ENCODE measurements at regions not wholly inside any gene's neighbourhood (a gene's known extent, or its start where the extent isn't known, plus 50 kb on each side); places are given as distances from the start of the nearest gene placed in this dataset.
"Not testable (repeated sequence)": the region's sequence is repeated elsewhere in the genome, so short reads cannot be mapped to it uniquely, and the experiment has no call there.

GRCh38 chr3:177657243-177657642 lies 460.0 kb upstream of the TBL1XR1 start:
- H3K27me3 ChIP-seq: no peaks in the 10 kb centered on the region
- no peaks in the 10 kb centered on the region for H3K4me1 ChIP-seq
- intact Hi-C loops (cut with DNase I): no loop called here
- no peaks in the 10 kb centered on the region for H3K9me3 ChIP-seq
- WGBS, 2 donors: 68 to 74% methylated on average over 4 of the region's 4 CpGs
- FAIRE-seq (no peak), DNase-seq (no peak), ATAC-seq (no peak)
- H3K36me3 ChIP-seq: no peaks in the 10 kb centered on the region
- TF ChIP-seq, protein P1, sequence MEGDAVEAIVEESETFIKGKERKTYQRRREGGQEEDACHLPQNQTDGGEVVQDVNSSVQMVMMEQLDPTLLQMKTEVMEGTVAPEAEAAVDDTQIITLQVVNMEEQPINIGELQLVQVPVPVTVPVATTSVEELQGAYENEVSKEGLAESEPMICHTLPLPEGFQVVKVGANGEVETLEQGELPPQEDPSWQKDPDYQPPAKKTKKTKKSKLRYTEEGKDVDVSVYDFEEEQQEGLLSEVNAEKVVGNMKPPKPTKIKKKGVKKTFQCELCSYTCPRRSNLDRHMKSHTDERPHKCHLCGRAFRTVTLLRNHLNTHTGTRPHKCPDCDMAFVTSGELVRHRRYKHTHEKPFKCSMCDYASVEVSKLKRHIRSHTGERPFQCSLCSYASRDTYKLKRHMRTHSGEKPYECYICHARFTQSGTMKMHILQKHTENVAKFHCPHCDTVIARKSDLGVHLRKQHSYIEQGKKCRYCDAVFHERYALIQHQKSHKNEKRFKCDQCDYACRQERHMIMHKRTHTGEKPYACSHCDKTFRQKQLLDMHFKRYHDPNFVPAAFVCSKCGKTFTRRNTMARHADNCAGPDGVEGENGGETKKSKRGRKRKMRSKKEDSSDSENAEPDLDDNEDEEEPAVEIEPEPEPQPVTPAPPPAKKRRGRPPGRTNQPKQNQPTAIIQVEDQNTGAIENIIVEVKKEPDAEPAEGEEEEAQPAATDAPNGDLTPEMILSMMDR (IDR thresholded peaks at IDR 0.05): no peak
- H3K27ac ChIP-seq: no peak overlapping the region
- no peak overlapping the region for H3K4me3 ChIP-seq

DNA sequence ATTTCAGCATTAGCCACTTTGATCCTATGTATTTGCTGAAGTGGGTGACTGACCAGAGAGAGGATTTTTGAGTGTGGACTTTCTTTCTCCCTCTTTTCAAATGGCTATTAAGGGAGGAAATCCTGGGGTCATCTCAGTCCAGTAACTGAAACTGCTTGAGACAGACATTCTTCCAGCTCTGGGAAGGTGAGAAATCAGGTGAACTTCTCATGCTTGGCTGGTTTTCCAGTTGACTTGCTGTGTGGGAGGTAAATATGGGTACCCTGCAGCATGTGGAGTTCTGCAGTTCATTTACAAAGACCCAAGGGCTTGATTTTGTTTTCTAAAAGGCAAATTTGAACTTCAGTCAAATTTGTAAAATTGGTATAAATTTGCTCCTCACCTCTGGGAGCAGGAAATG lies 461.1 kb upstream of the TBL1XR1 start:
- FAIRE-seq (no peak), DNase-seq (no peak), ATAC-seq (no peak)
- H3K4me3 ChIP-seq: no peak overlapping the region
- no peaks in the 10 kb centered on the region for H3K36me3 ChIP-seq
- H3K27me3 ChIP-seq: no peaks in the 10 kb centered on the region
- H3K27ac ChIP-seq: no peak overlapping the region
- intact Hi-C loops (cut with DNase I): no loop called here
- TF ChIP-seq, protein P1 (IDR thresholded peaks at IDR 0.05): no peak
- no peaks in the 10 kb centered on the region for H3K9me3 ChIP-seq
- H3K4me1 ChIP-seq: no peaks in the 10 kb centered on the region

- DNase-seq: peak in 1 of 6 donors; percentile 39
- H3K36me3 ChIP-seq; H3K9me3 ChIP-seq; H3K27ac ChIP-seq; H3K27me3 ChIP-seq; FAIRE-seq; intact Hi-C loops (cut with DNase I); H3K4me1 ChIP-seq; ATAC-seq; H3K4me3 ChIP-seq: not testable (repeated sequence)
- TF ChIP-seq, protein P1 (IDR thresholded peaks at IDR 0.05): peak in 1 of 4 donors; percentile 7
- 74 to 83% methylated on average over 16 to 17 of the region's 17 CpGs for WGBS, 2 donors
These were observed 467.3 kb upstream of the TBL1XR1 start for GRCh38 chr3:177664380-177665103.

- Histone ChIP-seq H3K4me3 (no peak overlapping the region), H3K27me3 (no peaks in the 10 kb centered on the region), H3K27ac (no peak overlapping the region), H3K9me3 (no peaks in the 10 kb centered on the region), H3K4me1 (no peaks in the 10 kb centered on the region), H3K36me3 (no peaks in the 10 kb centered on the region)
- intact Hi-C loops (cut with DNase I): no loop called here
- TF ChIP-seq, protein P1 (IDR thresholded peaks at IDR 0.05): no peak
- no peak for ATAC-seq
- no peak for DNase-seq
- WGBS, 2 donors: 95 to 96% methylated on average over 9 of the region's 9 CpGs
- FAIRE-seq: no peak
These were observed 468.0 kb upstream of the TBL1XR1 start for GRCh38 chr3:177665122-177665808.

Measured in pancreas (tissue), 10 donors.